ENCODE measurements at regions not wholly inside any gene's neighbourhood (a gene's known extent, or its start where the extent isn't known, plus 50 kb on each side); places are given as distances from the start of the nearest gene placed in this dataset.
"Not testable (repeated sequence)": the region's sequence is repeated elsewhere in the genome, so short reads cannot be mapped to it uniquely, and the experiment has no call there.

GRCh38 chr16:47872225-47872624 is 283.6 kb downstream of the ABCC12 start:
- Mint-ChIP-seq H3K4me3 (no peak overlapping the region), H3K4me1 (no peaks in the 10 kb centered on the region), H3K27me3 (peaks cover 0 to 10% (median 8%) of the 10 kb centered on the region in 3 donors), H3K36me3 (peaks cover 0 to 8% of the 10 kb centered on the region in 2 donors), H3K9me3 (peaks cover 4 to 22% (median 10%) of the 10 kb centered on the region in 7 donors), H3K27ac (no peak overlapping the region)
- DNase-seq = no peak
- ATAC-seq (ENCODE audit: low read depth in 2 of 2) = no peak

- no peak for DNase-seq
- Mint-ChIP-seq H3K36me3 (no peaks in the 10 kb centered on the region), H3K4me3 (no peak overlapping the region), H3K4me1 (no peaks in the 10 kb centered on the region), H3K9me3 (peaks cover 3 to 22% (median 7%) of the 10 kb centered on the region in 7 donors), H3K27me3 (peaks cover 19 to 26% (median 20%) of the 10 kb centered on the region in 3 donors), H3K27ac (peak overlapping the region in 1 of 6 donors; percentile 12)
- ATAC-seq (ENCODE audit: low read depth in 2 of 2) = no peak
These were observed 289.4 kb downstream of the ABCC12 start for GRCh38 chr16:47866423-47866822.

- no peak overlapping the region for H3K27ac Mint-ChIP-seq
- H3K4me1 Mint-ChIP-seq = no peaks in the 10 kb centered on the region
- no peak for DNase-seq
- H3K4me3 Mint-ChIP-seq = no peak overlapping the region
- H3K9me3 Mint-ChIP-seq = peaks cover 2 to 16% (median 6%) of the 10 kb centered on the region in 7 donors
- no peaks in the 10 kb centered on the region for H3K36me3 Mint-ChIP-seq
- ATAC-seq (ENCODE audit: low read depth in 2 of 2) = no peak
- H3K27me3 Mint-ChIP-seq = peaks cover 19 to 26% (median 20%) of the 10 kb centered on the region in 3 donors
These were observed 290.4 kb downstream of the ABCC12 start for GRCh38 chr16:47865337-47865855.

GRCh38 chr16:47864262-47864661 is 291.5 kb downstream of the ABCC12 start:
- not testable (repeated sequence) for ATAC-seq (ENCODE audit: low read depth in 2 of 2); H3K4me1 Mint-ChIP-seq; DNase-seq; H3K27ac Mint-ChIP-seq; H3K4me3 Mint-ChIP-seq; H3K36me3 Mint-ChIP-seq
- H3K27me3 Mint-ChIP-seq = peaks cover 18 to 26% (median 20%) of the 10 kb centered on the region in 3 donors
- H3K9me3 Mint-ChIP-seq = peaks cover 0 to 13% (median 6%) of the 10 kb centered on the region in 7 donors

GRCh38 chr16:47861999-47862398 is 293.8 kb downstream of the ABCC12 start:
- ATAC-seq (ENCODE audit: low read depth in 2 of 2) (no peak), DNase-seq (no peak)
- Mint-ChIP-seq H3K9me3 (peaks cover 0 to 7% (median 2%) of the 10 kb centered on the region in 7 donors), H3K36me3 (no peaks in the 10 kb centered on the region), H3K27me3 (peaks cover 20 to 26% (median 20%) of the 10 kb centered on the region in 3 donors), H3K27ac (no peak overlapping the region), H3K4me3 (no peak overlapping the region), H3K4me1 (no peaks in the 10 kb centered on the region)

- H3K36me3 Mint-ChIP-seq = peaks cover 0 to 10% of the 10 kb centered on the region in 2 donors
- ATAC-seq (ENCODE audit: low read depth in 2 of 2) (no peak), DNase-seq (no peak)
- peaks cover 2 to 20% (median 10%) of the 10 kb centered on the region in 3 donors for H3K27me3 Mint-ChIP-seq
- H3K4me1 Mint-ChIP-seq = no peaks in the 10 kb centered on the region
- H3K9me3 Mint-ChIP-seq = peaks cover 0 to 15% (median 7%) of the 10 kb centered on the region in 7 donors
- no peak overlapping the region for H3K27ac Mint-ChIP-seq
- H3K4me3 Mint-ChIP-seq = no peak overlapping the region
These were observed 297.3 kb downstream of the ABCC12 start for GRCh38 chr16:47858333-47858982.

GRCh38 chr16:47855431-47855830 is 300.4 kb downstream of the ABCC12 start:
- Mint-ChIP-seq H3K9me3 (peaks cover 0 to 15% (median 3%) of the 10 kb centered on the region in 7 donors), H3K4me1 (no peaks in the 10 kb centered on the region), H3K27me3 (peaks cover 0 to 6% (median 0%) of the 10 kb centered on the region in 3 donors), H3K4me3 (no peak overlapping the region), H3K36me3 (peaks cover 0 to 10% of the 10 kb centered on the region in 2 donors), H3K27ac (no peak overlapping the region)
- ATAC-seq (ENCODE audit: low read depth in 2 of 2) = no peak
- no peak for DNase-seq

GRCh38 chr16:47854737-47855136 is 301.1 kb downstream of the ABCC12 start:
- H3K9me3 Mint-ChIP-seq = peaks cover 0 to 15% (median 3%) of the 10 kb centered on the region in 7 donors
- H3K27me3 Mint-ChIP-seq = peaks cover 0 to 6% (median 0%) of the 10 kb centered on the region in 3 donors
- H3K27ac Mint-ChIP-seq = no peak overlapping the region
- H3K4me1 Mint-ChIP-seq = no peaks in the 10 kb centered on the region
- no peak overlapping the region for H3K4me3 Mint-ChIP-seq
- peaks cover 0 to 10% of the 10 kb centered on the region in 2 donors for H3K36me3 Mint-ChIP-seq
- no peak for ATAC-seq (ENCODE audit: low read depth in 2 of 2)
- no peak for DNase-seq

- peaks cover 0 to 15% (median 4%) of the 10 kb centered on the region in 7 donors for H3K9me3 Mint-ChIP-seq
These were observed 302.8 kb downstream of the ABCC12 start for GRCh38 chr16:47852991-47853390.

GRCh38 chr16:47851146-47851545 is 304.6 kb downstream of the ABCC12 start:
- no peak for DNase-seq
- ATAC-seq (ENCODE audit: low read depth in 2 of 2) = no peak
- Mint-ChIP-seq H3K27ac (no peak overlapping the region), H3K27me3 (peaks cover 0 to 5% (median 0%) of the 10 kb centered on the region in 3 donors), H3K4me3 (no peak overlapping the region), H3K4me1 (no peaks in the 10 kb centered on the region), H3K36me3 (peaks cover 0 to 10% of the 10 kb centered on the region in 2 donors), H3K9me3 (peaks cover 0 to 15% (median 4%) of the 10 kb centered on the region in 7 donors)

More at GRCh38 chr16:47852991-47853390, 302.8 kb downstream of the ABCC12 start:
- ATAC-seq (ENCODE audit: low read depth in 2 of 2) = no peak
- peaks cover 0 to 10% of the 10 kb centered on the region in 2 donors for H3K36me3 Mint-ChIP-seq
- DNase-seq = no peak
- H3K27me3 Mint-ChIP-seq = peaks cover 0 to 2% (median 0%) of the 10 kb centered on the region in 3 donors
- no peaks in the 10 kb centered on the region for H3K4me1 Mint-ChIP-seq
- no peak overlapping the region for H3K27ac Mint-ChIP-seq
- H3K4me3 Mint-ChIP-seq = no peak overlapping the region

GRCh38 chr16:47849736-47850135 is 306.1 kb downstream of the ABCC12 start:
- Mint-ChIP-seq H3K4me1 (no peaks in the 10 kb centered on the region), H3K9me3 (peaks cover 0 to 12% (median 2%) of the 10 kb centered on the region in 7 donors), H3K27me3 (peaks cover 0 to 5% (median 5%) of the 10 kb centered on the region in 3 donors), H3K4me3 (no peak overlapping the region), H3K27ac (no peak overlapping the region), H3K36me3 (peaks cover 0 to 5% of the 10 kb centered on the region in 2 donors)
- DNase-seq = no peak
- no peak for ATAC-seq (ENCODE audit: low read depth in 2 of 2)

- no peaks in the 10 kb centered on the region for H3K36me3 Mint-ChIP-seq
- H3K27ac Mint-ChIP-seq = no peak overlapping the region
- peaks cover 0 to 5% (median 5%) of the 10 kb centered on the region in 3 donors for H3K27me3 Mint-ChIP-seq
- no peaks in the 10 kb centered on the region for H3K4me1 Mint-ChIP-seq
- peaks cover 0 to 2% (median 0%) of the 10 kb centered on the region in 7 donors for H3K9me3 Mint-ChIP-seq
- DNase-seq (no peak), ATAC-seq (ENCODE audit: low read depth in 2 of 2) (no peak)
- H3K4me3 Mint-ChIP-seq = no peak overlapping the region
These were observed 307.2 kb downstream of the ABCC12 start for GRCh38 chr16:47848421-47849109.

- H3K9me3 Mint-ChIP-seq = peaks cover 0 to 1% (median 0%) of the 10 kb centered on the region in 7 donors
- peaks cover 0 to 5% (median 5%) of the 10 kb centered on the region in 3 donors for H3K27me3 Mint-ChIP-seq
- DNase-seq (no peak), ATAC-seq (ENCODE audit: low read depth in 2 of 2) (no peak)
- no peaks in the 10 kb centered on the region for H3K36me3 Mint-ChIP-seq
- no peak overlapping the region for H3K27ac Mint-ChIP-seq
- no peak overlapping the region for H3K4me3 Mint-ChIP-seq
- no peaks in the 10 kb centered on the region for H3K4me1 Mint-ChIP-seq
These were observed 308.4 kb downstream of the ABCC12 start for GRCh38 chr16:47847220-47847970.

Measured in naive B cell (primary cell).